ENCODE measurements at regions not wholly inside any gene's neighbourhood (a gene's known extent, or its start where the extent isn't known, plus 50 kb on each side); places are given as distances from the start of the nearest gene placed in this dataset.

DNA sequence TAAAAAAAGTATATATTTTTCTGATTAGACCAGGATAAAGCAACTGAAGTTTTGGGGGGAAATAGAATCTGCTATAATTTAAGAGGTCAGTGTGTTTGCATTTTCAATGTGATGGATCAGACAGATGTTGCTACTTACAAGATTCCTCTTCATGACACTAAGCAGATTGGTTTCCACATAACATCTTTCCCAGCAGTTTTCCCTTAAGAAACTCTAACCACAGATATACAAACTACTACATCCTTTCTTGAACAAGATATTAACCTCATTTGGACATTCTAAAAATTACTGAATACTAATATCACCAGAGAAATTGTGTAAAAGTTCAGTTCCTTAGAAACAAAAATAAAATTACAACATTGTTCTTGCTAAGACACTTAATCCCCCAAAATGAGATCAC is 106.7 kb upstream of the GUCY1A1 start:
- ChIA-PET CTCF (ENCODE audit: unreplicated experiment) (no interaction called here), POLR2A (no interaction called here)
- BruUV-seq (replicated peaks): no TSS peak
- Histone ChIP-seq H3K36me3 (ENCODE audit: insufficient read depth, low read length) (no peaks in the 10 kb centered on the region), H3K79me2 (ENCODE audit: insufficient read depth, low read depth, low read length) (no peaks in the 10 kb centered on the region), H3K27ac (ENCODE audit: low read depth, low read length, poor library complexity, severe bottlenecking) (no peak overlapping the region), H4K20me1 (ENCODE audit: insufficient read depth, low read length) (no peaks in the 10 kb centered on the region), H3K4me1 (ENCODE audit: insufficient read depth, low read length, poor library complexity, severe bottlenecking) (no peaks in the 10 kb centered on the region), H3K4me3 (ENCODE audit: low read depth, low read length, poor library complexity, severe bottlenecking) (no peak overlapping the region), H3K9me2 (ENCODE audit: insufficient read depth, low read length) (no peaks in the 10 kb centered on the region), H3K4me2 (ENCODE audit: low read length) (no peak overlapping the region), H3K9me3 (ENCODE audit: low read length) (no peaks in the 10 kb centered on the region), H2AFZ (ENCODE audit: low read length) (no peak overlapping the region)
- DNase-seq (ENCODE audit: low spot score): no peak
- intact Hi-C loops (cut with micrococcal nuclease; ENCODE audit: unreplicated experiment): no loop called here
- TF ChIP-seq, protein P1, sequence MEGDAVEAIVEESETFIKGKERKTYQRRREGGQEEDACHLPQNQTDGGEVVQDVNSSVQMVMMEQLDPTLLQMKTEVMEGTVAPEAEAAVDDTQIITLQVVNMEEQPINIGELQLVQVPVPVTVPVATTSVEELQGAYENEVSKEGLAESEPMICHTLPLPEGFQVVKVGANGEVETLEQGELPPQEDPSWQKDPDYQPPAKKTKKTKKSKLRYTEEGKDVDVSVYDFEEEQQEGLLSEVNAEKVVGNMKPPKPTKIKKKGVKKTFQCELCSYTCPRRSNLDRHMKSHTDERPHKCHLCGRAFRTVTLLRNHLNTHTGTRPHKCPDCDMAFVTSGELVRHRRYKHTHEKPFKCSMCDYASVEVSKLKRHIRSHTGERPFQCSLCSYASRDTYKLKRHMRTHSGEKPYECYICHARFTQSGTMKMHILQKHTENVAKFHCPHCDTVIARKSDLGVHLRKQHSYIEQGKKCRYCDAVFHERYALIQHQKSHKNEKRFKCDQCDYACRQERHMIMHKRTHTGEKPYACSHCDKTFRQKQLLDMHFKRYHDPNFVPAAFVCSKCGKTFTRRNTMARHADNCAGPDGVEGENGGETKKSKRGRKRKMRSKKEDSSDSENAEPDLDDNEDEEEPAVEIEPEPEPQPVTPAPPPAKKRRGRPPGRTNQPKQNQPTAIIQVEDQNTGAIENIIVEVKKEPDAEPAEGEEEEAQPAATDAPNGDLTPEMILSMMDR (conservative IDR thresholded peaks at IDR 0.05; ENCODE audit: low read length): no peak
- TF ChIP-seq EZH2phosphoT487 (IDR thresholded peaks at IDR 0.05; ENCODE audit: borderline replicate concordance, low read depth, low read length): no peak

DNA sequence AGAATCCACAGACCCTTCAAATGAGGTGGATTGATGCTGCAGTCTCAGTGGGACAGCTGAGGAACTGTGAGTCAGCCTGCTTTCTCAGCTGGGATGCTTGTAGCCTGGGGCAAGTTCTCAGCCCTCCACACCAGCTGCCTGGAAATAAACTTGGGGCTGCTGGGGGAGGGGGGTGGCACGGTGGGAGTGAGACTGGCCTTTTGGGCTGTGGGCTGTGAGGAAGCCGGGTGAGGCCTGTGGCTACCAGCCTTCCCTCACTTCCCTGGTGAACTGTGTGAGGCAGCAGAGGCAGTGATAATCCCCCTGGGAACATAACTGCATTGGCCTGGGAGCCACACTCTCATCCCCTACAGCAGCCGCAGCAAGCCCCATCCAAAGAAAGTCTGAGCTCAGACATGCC is 114.5 kb upstream of the GUCY1A1 start:
- Histone ChIP-seq H2AFZ (ENCODE audit: low read length) (no peak overlapping the region), H3K9me2 (ENCODE audit: insufficient read depth, low read length) (no peaks in the 10 kb centered on the region), H3K4me3 (ENCODE audit: low read depth, low read length, poor library complexity, severe bottlenecking) (no peak overlapping the region), H3K27ac (ENCODE audit: low read depth, low read length, poor library complexity, severe bottlenecking) (no peak overlapping the region), H3K36me3 (ENCODE audit: insufficient read depth, low read length) (no peaks in the 10 kb centered on the region), H3K9me3 (ENCODE audit: low read length) (no peaks in the 10 kb centered on the region), H3K4me2 (ENCODE audit: low read length) (no peak overlapping the region), H3K79me2 (ENCODE audit: insufficient read depth, low read depth, low read length) (no peaks in the 10 kb centered on the region), H3K4me1 (ENCODE audit: insufficient read depth, low read length, poor library complexity, severe bottlenecking) (no peaks in the 10 kb centered on the region), H4K20me1 (ENCODE audit: insufficient read depth, low read length) (no peaks in the 10 kb centered on the region)
- intact Hi-C loops (cut with micrococcal nuclease; ENCODE audit: unreplicated experiment): no loop called here
- POLR2A ChIA-PET: no interaction called here
- BruUV-seq (replicated peaks): no TSS peak
- CTCF ChIA-PET (ENCODE audit: unreplicated experiment): no interaction called here
- DNase-seq (ENCODE audit: low spot score): no peak
- TF ChIP-seq, protein P1 (conservative IDR thresholded peaks at IDR 0.05; ENCODE audit: low read length): no peak
- no peak for TF ChIP-seq EZH2phosphoT487 (IDR thresholded peaks at IDR 0.05; ENCODE audit: borderline replicate concordance, low read depth, low read length)

DNA sequence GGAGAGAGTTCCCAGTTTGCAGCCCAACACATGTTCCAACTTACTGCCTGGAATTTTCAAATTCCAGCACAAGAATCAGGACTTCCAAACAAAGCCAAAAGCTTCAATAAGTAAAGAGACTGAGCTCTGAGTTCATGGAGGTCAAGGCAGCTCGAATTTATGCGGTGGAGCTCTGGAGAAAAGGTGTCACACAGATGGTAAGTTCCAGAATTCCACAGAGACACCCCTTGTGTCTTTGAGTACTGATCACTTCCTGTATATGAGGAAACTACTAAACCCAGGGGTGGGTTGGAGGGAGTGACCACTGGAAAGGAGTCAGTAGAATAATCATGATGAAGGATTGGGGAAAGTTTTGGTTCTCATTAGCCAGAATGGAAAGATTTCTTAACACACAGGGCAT is 118.5 kb upstream of the GUCY1A1 start:
- no peaks in the 10 kb centered on the region for H3K79me2 ChIP-seq (ENCODE audit: insufficient read depth, low read depth, low read length)
- TF ChIP-seq, protein P1 (conservative IDR thresholded peaks at IDR 0.05; ENCODE audit: low read length): no peak
- no peak for TF ChIP-seq EZH2phosphoT487 (IDR thresholded peaks at IDR 0.05; ENCODE audit: borderline replicate concordance, low read depth, low read length)
- CTCF ChIA-PET (ENCODE audit: unreplicated experiment): no interaction called here
- intact Hi-C loops (cut with micrococcal nuclease; ENCODE audit: unreplicated experiment): no loop called here
- BruUV-seq (replicated peaks): no TSS peak
- no peaks in the 10 kb centered on the region for H3K4me1 ChIP-seq (ENCODE audit: insufficient read depth, low read length, poor library complexity, severe bottlenecking)
- no peaks in the 10 kb centered on the region for H3K9me2 ChIP-seq (ENCODE audit: insufficient read depth, low read length)
- no peaks in the 10 kb centered on the region for H3K9me3 ChIP-seq (ENCODE audit: low read length)
- no peak overlapping the region for H3K4me2 ChIP-seq (ENCODE audit: low read length)
- H3K4me3 ChIP-seq (ENCODE audit: low read depth, low read length, poor library complexity, severe bottlenecking): no peak overlapping the region
- POLR2A ChIA-PET: interaction anchor here (0.6 kb wide), 1 partner anchor 690 kb away, joined by 4 read pairs; no protein-coding TSS in a partner anchor
- DNase-seq (ENCODE audit: low spot score): no peak
- no peaks in the 10 kb centered on the region for H4K20me1 ChIP-seq (ENCODE audit: insufficient read depth, low read length)
- no peaks in the 10 kb centered on the region for H3K36me3 ChIP-seq (ENCODE audit: insufficient read depth, low read length)
- no peak overlapping the region for H3K27ac ChIP-seq (ENCODE audit: low read depth, low read length, poor library complexity, severe bottlenecking)
- no peak overlapping the region for H2AFZ ChIP-seq (ENCODE audit: low read length)

All from OCI-LY7 (cell line).